GM12891 (cell line): ENCODE measurements at regions not wholly inside any gene's neighbourhood (a gene's known extent, or its start where the extent isn't known, plus 50 kb on each side); places are given as distances from the start of the nearest gene placed in this dataset.
"Not testable (repeated sequence)": the region's sequence is repeated elsewhere in the genome, so short reads cannot be mapped to it uniquely, and the experiment has no call there.

Experiments
- DNase-seq: peaks from one replicate; pipeline ENCODE4 v3.0.0; 2011; ENCODE audit warnings: low spot score; ENCODE audit not compliant: insufficient read length
- FAIRE-seq: peaks from 2 replicates; lab custom pipeline; 2011; peaks lifted over from hg19 to GRCh38; lab: Jason Lieb, UNC
- PAX5 ChIP-seq: IDR thresholded peaks from 2 replicates; pipeline ENCODE4 v1.6.1; 2011; ENCODE audit warnings: low read length, moderate library complexity, mild to moderate bottlenecking; ENCODE audit not compliant: insufficient read depth, severe bottlenecking
- POLR2A ChIP-seq: IDR thresholded peaks from 2 replicates; pipeline ENCODE4 v1.6.1; 2011; ENCODE audit warnings: low read depth, low read length, control low read depth
- POLR2AphosphoS5 ChIP-seq: IDR thresholded peaks from 2 replicates; pipeline ENCODE4 v1.6.1; 2011; ENCODE audit warnings: low read depth, low read length, control low read depth
- POU2F2 ChIP-seq: IDR thresholded peaks from 2 replicates; pipeline ENCODE4 v1.6.1; 2011; ENCODE audit warnings: low read depth, mild to moderate bottlenecking, control low read depth, low read length, moderate library complexity
- SPI1 ChIP-seq: IDR thresholded peaks from 2 replicates; pipeline ENCODE4 v1.6.1; 2011; ENCODE audit warnings: low read depth, low read length, control low read depth
- TAF1 ChIP-seq: IDR thresholded peaks from 2 replicates; pipeline ENCODE4 v1.6.1; 2011; ENCODE audit warnings: low read depth, low read length, control low read depth

DNA sequence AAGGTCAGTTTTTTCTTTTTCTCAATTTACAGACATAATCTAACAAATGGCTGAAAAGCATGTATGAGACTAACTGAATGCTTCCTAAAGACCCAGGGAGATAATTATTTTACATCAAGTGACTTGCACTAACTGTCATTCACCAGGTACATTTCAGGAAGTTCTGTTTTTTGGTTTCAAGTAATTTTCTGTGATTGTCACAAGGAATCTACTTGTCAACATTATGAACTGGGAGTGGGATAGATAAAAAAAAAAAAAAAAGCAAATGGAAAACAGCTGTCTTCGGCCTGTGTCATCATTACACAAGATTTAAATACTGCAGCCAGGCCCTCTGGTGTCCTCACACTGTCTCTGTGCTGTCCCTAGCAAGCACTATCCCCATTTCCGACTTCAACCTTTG, 379.0 kb upstream of the HTR1E start:
- TF ChIP-seq SPI1 (no peak), POU2F2 (no peak), TAF1 (no peak), POLR2A (no peak), POLR2AphosphoS5 (no peak), PAX5 (no peak)
- no peak for DNase-seq
- FAIRE-seq, result no peak

DNA sequence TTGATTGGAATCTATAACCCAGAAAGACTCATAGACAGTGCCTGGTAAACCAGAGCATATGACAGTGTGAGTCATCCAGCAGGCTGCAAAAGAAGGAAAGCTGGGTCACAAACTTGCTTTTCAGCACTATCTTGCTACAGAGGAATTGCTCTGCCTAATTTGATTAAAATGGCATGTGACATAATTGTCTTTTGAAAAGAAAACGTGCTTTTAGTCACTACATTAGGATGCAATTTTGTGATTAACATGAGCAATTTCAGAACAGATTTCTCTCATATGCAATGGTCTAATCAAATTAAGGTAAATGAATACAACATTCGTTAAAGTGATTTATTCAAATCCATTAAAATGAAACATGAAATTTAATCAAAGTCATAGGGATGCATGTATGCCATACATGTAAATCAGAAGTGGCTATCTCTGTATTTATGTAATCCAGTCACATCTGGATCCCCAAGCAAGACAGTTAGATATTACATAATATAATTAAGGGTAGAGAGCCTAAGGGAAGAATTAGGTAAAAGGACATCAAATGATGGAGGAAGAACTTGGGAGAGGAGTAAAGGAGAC, 400.0 kb upstream of the HTR1E start:
- FAIRE-seq, result no peak
- TF ChIP-seq POU2F2 (no peak), POLR2AphosphoS5 (no peak), POLR2A (no peak), SPI1 (no peak), TAF1 (no peak), PAX5 (no peak)

DNA sequence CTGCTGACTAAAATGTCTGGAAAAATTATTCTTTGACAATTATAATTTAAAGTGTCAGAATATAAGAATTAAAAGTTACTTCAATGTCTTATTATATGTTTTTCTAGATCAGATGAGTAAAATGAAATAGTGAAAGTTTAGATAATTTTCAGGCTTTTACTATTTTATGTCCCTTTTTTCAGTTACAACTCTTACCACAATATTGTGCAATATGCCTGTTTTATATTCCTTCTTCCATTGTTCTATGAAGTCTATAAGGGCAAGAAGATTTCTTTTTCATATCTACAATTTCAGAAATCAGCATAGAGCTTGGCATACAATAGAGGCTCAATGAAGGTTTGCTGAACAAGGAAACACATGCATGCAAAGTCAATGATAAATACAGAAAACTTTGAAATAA, 401.2 kb upstream of the HTR1E start:
- TF ChIP-seq SPI1 (no peak), POU2F2 (no peak), PAX5 (no peak), POLR2AphosphoS5 (no peak), TAF1 (no peak), POLR2A (no peak)
- no peak for FAIRE-seq
- no peak for DNase-seq

More for the DNA sequence above, 400.0 kb upstream of the HTR1E start:
- DNase-seq, result no peak

DNA sequence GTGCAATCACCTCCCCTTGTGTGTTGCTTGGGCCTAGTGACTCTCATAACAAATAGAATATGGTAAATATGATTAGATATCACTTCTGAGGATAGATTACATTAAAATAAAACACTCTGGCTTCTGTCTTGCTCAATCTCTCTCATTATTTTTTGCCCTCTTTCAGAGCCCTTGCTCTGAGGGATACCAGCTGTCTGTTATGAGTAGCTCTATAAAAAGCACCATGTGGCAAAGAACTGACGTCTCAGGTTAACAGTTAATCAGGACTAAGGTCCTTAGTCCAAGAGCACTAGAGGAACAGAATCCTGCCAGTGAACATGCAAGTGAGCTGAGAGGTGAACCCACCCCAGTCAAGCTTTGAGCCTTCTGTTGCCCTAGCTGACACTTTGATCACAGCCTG, 402.2 kb upstream of the HTR1E start:
- no peak for DNase-seq
- FAIRE-seq, result no peak
- TF ChIP-seq POU2F2 (no peak), POLR2AphosphoS5 (no peak)

DNA sequence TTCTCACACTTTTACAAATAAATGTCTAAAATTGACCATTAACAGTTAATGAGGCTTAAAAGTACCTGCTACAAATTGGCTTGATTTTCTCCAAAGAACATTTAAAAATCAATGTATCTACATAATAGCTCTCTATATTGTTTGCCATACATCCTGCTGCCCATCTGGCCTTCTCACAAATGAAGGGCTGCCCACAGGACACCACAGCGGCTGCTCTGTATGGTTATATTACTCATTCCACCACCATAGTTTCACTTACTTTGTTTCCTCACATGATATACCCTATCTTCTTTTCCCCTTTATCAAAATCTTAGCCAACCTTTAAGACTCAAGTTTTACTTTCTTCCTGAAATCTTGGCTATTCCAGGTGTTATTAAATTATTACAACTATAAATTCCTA, 407.7 kb upstream of the HTR1E start:
- DNase-seq, result no peak
- no peak for FAIRE-seq
- TF ChIP-seq POLR2A, result no peak
- no peak for TF ChIP-seq PAX5
- TF ChIP-seq TAF1, result no peak
- TF ChIP-seq POU2F2, result no peak
- TF ChIP-seq POLR2AphosphoS5, result no peak
- no peak for TF ChIP-seq SPI1

DNA sequence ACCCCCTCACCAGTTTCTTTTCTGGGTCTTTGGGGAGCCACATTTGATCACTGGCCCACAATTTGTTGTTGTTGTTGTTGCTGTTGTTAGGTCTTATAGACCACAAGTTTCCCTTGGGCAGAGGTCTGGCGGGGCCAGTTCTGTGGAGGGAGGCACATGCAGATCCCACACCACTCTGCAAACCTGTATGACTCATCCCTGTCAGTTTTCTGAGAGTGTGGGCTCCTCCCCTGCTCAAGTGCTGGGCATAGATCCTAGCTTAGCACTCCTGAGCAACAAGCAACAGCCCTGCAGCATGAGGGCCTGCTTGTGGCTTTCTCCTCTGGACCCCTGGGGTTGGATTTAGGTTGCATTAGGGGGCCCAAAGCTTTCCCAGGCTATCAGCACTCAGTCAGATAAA, 411.1 kb upstream of the HTR1E start:
- DNase-seq (no peak), FAIRE-seq (no peak)
- TF ChIP-seq POLR2AphosphoS5 (no peak), SPI1 (no peak), PAX5 (no peak), POLR2A (no peak), POU2F2 (no peak), TAF1 (no peak)

DNA sequence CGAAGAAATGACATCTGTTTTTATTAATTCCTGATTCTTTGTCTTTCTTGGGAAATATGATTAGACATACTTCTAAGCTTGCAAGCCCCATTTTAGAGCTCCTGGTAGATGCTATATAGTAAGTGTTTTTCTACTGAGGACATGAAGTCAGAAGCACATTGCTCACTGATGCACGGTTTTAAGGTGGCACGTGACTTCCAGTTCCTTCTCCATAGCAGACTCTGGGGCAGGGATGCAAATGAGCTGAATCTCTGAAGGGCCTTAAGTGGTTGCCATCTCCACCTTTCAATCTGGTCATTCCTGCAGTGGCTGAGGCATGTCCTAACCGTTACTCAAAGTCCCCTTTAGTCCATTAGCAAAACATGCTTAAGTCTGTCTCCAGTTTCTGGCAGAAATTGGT, 421.2 kb upstream of the HTR1E start:
- FAIRE-seq (no peak), DNase-seq (no peak)
- TF ChIP-seq POLR2A (no peak), TAF1 (no peak), POLR2AphosphoS5 (no peak), POU2F2 (no peak), PAX5 (no peak), SPI1 (no peak)

DNA sequence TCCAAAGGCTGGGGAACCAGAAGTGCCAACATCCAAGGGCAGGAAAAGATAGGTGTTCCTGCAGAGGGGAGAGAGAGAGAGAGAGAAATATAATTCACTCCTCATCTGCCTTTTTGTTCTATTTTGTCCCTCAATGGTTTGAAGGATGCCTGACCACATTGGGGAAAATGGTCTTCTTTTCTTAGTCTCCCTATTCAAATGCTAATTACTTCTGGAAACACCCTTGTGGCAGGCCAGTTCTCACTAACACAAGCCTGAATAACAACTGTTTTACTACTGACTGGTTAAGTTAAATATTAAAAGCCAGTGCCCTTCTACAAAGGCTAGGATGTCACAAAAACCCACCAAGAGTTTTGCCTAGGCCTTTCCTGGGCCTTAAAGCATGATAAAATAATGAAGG, 425.4 kb upstream of the HTR1E start:
- no peak for FAIRE-seq
- no peak for DNase-seq
- TF ChIP-seq TAF1 (no peak), POU2F2 (no peak), POLR2AphosphoS5 (no peak), PAX5 (no peak), POLR2A (no peak)

DNA sequence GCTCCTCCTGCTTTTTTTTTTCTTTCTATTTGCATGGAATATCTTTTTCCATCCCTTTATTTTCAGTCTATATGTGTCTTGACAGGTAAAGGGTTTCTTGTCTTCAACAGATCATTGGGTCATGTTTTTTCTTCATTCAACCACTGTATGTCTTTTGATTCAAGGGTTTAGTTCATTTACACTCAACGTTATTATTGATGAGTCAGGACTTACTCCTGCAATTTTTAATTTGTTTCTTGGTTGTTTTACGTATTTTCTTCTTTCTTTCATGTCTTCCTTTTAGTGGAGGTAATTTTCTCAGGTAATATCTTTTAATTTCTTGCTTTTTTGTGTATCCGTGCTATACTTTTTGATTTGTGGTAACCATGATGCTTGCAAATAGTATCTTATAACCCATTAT, 429.1 kb upstream of the HTR1E start:
- FAIRE-seq (no peak), DNase-seq (no peak)
- TF ChIP-seq TAF1, result no peak

DNA sequence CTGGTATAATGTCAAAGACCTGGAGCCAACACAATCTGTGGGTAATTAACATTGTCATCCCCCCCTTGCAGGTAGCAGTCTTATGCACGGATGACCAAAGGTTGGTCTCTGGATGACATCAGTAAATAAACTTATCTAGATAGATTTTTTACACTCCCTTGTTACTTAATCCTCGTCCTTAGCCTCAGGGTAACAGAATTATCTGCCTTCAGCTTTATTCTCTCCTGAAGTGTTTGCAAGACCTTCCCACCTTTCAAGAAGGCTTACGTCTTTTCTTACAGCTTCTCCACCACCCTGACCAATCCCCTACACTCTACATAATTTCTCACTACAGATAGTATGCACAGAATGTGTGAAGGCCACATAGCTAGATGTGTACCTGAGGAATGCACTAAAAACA, 434.8 kb upstream of the HTR1E start:
- DNase-seq, result no peak
- TF ChIP-seq POLR2A, result no peak
- TF ChIP-seq PAX5, result no peak
- no peak for TF ChIP-seq POLR2AphosphoS5
- no peak for TF ChIP-seq TAF1
- no peak for TF ChIP-seq SPI1
- TF ChIP-seq POU2F2, result no peak
- FAIRE-seq, result no peak

DNA sequence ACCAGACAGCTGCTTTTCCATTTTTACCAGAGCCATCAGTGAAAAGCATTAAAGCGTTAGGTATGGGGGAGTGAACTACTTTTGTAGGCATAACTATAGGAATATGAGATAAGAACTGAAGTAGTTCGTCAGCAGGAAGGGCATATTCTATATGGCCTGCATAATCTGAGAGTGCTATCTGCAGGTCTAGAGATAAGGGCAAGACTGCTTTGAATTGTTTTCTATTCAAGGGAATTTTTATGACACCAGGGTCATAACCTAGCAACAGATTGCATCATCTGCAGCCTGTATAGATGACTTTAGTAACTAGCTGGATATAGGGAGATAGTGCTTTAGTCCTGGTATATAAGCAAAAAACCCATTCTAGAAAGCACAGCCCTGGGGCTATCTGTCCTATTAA, 437.3 kb upstream of the HTR1E start:
- DNase-seq (no peak), FAIRE-seq (no peak)
- TF ChIP-seq PAX5, result no peak
- TF ChIP-seq POLR2A, result no peak
- no peak for TF ChIP-seq TAF1
- TF ChIP-seq POU2F2, result no peak
- TF ChIP-seq POLR2AphosphoS5, result no peak
- TF ChIP-seq SPI1, result no peak

DNA sequence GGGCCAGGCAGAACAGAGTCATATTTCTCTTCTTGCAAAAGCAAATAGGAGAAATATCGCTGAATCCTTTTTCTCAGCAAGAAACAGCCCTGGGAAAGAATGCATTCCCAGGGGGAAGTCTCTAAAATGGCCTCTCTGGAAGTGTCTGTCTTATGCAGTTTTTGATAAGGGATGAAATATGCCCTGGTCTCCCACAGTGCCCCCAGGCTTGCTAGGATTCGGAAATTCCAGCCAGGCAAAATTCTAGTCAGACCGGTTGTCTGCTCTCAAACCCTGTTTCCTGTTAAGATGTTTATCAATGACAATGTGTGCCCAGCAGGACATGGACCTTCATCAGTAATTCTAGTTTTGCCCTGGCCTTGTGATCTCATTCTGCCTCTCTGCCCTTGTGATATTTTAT, 448.3 kb upstream of the HTR1E start:
- FAIRE-seq, DNase-seq: not testable (repeated sequence)
